Activated gamma-delta T cell treated with anti-CD3 and anti-CD28 coated beads, Interleukin-2, amount 50 U/mL, for 16 hours (primary cell): ENCODE measurements at regions not wholly inside any gene's neighbourhood (a gene's known extent, or its start where the extent isn't known, plus 50 kb on each side); places are given as distances from the start of the nearest gene placed in this dataset.
"Not testable (repeated sequence)": the region's sequence is repeated elsewhere in the genome, so short reads cannot be mapped to it uniquely, and the experiment has no call there.

ENCODE experiments used
- DNase-seq: peaks from one replicate; pipeline ENCODE4 v3.0.0-alpha.2; 2020; ENCODE audit warnings: low read depth

DNA sequence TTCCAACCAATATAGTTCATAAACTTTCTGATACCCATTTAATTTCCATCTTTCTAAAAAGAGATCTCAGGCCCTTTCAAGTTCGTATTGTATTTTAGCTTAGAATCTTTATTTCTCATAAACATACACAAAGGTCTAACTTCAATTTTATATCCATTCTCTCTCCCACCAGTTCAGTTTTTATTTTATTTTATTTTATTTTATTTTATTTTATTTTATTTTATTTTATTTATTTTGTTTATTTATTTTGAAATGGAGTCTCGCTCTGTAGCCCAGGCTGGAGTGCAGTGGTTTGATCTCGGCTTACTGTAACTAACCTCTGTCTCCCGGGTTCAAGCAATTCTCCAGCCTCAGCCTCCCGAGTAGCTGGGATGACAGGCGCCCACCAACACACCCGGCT lies 552.8 kb downstream of the SLITRK5 start:
- DNase-seq: no peak

- DNase-seq: no peak
Measured at GRCh38 chr13:88235441-88235840, 564.3 kb downstream of the SLITRK5 start.

DNA sequence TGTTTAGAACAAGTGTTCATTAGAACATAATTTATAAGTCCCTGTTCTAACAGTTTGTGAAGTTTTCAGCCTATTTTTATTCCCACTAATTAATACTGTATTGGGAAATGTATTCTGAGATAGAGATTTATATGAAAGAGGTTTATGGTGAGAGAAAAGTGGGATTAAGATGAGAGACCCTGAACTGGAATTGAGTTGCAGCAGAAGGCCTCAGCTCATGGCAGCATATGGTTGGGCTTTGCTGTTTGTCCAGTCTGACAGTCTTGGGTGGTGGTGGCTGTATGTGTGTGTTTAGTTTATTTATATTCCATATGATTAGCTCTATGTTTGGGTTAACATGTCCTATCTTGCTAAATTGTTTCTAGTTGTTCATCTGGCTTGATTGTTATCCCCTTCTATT lies 575.1 kb downstream of the SLITRK5 start:
- DNase-seq: no peak

- DNase-seq: no peak
Measured at GRCh38 chr13:88248393-88248792, 577.2 kb downstream of the SLITRK5 start.

GRCh38 chr13:88257706-88258105 lies 586.5 kb downstream of the SLITRK5 start:
- no peak for DNase-seq

DNA sequence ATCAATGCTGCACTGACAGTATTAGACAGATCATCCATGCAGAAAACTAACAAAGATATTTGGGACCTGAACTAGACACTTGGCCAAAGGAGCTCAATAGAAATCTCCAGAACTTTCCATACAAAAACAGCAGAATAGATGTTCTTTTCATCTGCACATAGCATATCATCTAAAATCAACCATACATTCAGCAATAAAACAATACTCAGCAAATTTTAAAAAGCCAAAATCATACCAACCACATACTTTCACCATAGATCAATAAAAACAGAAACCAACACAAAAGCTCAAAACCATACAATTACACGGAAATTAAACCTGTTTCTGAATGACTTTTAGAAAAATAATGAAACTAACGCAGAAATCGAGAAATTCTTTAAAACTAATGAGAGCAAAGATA lies 592.6 kb downstream of the SLITRK5 start:
- no peak for DNase-seq

DNA sequence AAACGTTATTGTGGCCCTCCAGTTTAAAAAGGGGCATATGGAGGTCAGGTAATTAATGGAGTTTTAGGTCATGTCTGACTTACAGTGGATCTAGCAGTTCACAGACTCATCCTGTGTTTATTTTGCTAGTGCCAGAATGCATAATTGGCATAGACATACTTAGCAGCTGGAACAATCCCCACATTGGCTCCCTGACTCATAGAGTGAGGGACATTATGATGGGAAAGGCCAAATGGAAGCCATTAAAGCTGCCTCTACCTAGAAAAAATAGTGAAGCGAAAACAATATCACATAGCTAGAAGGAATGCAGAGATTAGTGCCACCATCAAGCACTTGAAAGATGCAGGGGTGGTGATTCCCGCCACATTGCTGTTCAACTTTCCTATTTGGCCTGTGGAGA lies 610.7 kb downstream of the SLITRK5 start:
- no peak for DNase-seq

DNA sequence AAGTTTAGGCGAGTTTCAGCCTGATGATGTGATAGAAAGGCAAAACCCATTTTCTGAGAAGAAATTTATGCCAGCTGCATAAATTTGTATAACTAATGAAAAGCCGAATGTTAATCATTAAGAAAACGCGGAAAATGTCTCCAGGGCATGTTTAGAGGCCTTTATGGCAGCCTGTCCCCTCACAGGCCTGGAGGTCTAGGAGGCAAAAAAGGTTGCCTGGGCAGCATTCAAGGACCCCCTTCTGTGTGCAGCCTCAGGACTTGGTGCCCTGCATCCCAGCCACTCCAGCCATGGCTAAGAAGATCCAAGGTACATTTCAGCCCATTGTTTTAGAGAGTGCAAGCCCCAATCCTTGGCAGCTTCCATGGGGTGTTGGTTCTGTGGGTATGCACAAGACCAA lies 614.2 kb downstream of the SLITRK5 start:
- no peak for DNase-seq

DNA sequence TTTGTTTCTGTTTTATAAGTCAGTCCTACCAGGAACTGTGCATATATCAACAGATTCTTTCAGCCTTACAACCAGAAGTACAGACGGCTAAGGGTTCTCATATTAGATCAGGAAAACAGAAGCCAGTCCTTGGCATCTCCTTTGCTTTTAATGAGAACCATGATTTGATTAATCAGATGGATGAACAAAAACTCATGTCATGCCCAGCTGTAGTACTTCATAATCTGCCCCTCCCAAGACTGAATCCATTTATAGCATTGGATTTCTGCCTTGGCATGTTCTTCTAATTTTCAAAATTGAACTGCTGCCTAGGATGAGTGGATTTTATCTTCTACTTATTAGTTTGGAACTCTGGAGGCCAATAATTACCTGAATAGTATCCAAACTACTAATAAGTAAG lies 617.2 kb downstream of the SLITRK5 start:
- DNase-seq: no peak

DNA sequence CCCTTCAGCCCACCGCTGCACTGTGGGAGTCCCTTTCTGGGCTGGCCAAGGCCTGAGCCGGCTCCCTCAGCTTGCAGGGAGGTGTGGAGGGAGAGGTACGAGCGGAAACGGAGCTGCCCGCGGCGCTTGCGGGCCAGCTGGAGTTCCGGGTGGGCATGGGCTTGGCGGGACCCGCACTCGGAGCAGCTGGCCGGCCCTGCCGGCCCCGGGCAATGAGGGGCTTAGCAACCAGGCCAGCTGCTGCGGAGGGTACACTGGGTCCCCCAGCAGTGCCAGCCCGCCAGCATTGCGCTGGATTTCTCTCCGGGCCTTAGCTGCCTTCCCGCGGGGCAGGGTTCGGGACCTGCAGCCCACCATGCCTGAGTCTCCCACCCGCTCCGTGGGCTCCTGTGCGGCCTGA lies 620.6 kb downstream of the SLITRK5 start:
- DNase-seq: not testable (repeated sequence)

DNA sequence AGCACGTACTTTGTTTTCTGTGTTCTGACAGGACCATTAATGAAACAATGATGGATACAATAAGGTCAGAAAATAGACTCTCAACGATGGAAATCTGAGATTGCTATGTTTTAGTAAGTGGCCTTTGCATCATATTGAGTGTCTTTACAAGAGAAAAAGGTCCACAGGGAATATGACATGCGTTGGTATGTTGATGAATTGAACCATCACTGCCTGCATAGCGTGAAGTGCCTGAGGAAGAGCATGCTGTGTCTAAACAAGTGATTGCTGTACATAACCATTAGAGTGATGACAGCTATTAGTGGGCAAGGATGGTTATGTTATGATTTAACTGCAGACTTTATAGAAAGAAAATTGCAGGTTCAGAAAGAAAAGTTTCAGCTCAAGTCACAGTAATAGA lies 623.2 kb downstream of the SLITRK5 start:
- no peak for DNase-seq

- no peak for DNase-seq
Measured at GRCh38 chr13:88303157-88303556, 632.0 kb downstream of the SLITRK5 start.

GRCh38 chr13:88303605-88304004 lies 632.4 kb downstream of the SLITRK5 start:
- no peak for DNase-seq

DNA sequence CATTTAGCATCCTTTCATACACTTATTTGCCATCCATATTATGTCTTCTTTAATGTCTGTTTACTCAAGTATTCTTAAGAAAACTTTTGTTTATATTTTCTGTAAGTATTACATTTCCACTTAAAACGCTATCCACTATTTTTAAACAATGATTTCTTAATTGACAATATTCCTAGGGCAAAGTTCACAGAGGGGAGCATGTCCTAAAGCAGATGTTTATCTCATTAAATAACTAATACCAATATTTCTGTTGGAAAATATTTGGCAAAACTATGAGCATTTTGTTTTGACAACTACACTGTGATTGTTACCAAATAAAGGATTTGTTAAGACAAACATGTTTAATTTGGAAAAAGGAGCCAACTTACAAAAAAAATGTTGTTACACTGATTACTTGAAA lies 643.3 kb downstream of the SLITRK5 start:
- no peak for DNase-seq

- DNase-seq: no peak
Measured at GRCh38 chr13:88329066-88329465, 657.9 kb downstream of the SLITRK5 start.

- DNase-seq: no peak
Measured at GRCh38 chr13:88339271-88339741, 668.1 kb downstream of the SLITRK5 start.

DNA sequence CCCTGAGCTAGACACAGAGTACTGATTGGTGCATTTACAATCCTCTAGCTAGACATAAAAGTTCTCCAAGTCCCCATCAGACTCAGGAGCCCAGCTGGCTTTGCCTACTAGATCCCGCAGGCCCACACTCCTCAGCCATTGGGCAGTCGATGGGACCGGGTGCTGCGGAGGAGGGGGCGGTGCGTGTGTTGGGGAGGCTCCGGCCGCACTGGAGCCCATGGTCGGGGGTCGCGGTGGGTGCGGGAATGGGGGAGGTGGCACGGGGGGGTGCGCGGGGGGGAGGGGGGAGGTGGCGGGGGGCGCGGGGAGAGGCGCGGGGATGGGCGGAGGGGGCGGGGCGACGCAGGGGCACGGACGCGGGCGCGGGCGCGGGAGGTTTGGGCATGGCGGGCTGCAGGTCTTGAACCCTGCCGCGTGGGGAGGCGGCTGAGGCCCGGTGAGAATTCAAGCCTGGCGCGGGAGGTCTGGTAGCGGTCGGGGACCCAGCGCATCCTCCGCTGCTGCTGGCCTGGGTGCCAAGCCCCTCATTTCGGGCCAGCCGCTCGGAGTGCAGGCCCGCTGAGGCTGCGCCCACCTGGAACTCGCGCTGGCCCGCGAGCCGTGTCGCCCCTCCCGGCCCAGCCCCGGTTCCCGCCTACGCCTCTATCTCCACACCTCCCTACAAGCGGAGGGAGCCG lies 674.1 kb downstream of the SLITRK5 start:
- no peak for DNase-seq

DNA sequence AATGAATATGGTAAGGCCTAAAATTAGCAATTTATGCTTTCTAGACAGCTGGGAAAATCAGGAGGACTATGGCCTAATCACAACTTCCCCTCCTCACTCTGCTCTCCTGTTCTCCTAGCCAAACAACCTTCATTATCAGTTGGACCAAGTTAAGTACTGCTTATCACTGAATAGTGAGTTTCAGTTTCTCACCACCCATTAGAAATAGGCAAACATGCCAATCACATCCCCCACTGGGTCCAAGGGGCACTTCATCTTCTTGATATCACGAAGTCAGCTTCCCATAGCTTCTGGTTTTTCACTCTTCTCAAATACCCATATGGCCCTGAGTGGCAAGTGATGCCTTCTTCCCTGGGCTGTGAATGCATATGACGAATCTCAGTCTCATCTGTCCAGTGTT lies 689.6 kb downstream of the SLITRK5 start:
- no peak for DNase-seq

- no peak for DNase-seq
Measured at GRCh38 chr13:88369866-88370265, 698.7 kb downstream of the SLITRK5 start.

DNA sequence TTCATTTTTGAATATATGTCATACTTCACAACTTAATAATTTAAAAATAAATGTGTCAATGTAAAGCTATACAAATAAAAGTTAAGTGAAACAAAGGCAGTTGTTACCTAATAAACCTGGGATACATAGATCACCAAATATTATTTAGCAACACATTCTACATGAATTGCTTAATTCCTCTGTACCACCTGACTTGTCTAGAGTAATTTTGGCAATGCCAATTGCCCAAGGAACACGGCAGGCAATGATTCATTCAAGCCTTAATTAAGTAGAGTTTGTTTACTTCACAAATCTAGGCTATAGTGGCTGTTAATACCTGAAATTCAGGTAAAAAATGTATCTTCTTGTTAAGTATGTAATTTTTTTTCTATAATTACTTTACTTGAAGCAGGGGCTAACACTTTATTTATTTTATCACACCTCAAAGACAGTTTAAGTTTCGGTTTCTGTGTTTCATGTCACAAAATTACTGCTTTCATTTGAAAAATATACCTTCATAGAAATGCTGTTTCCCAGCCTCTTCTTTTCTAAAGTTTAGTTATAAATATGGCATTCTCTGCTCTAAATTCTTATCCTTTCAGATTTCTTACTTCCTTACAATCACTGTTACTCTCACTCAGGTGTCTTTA lies 705.7 kb downstream of the SLITRK5 start:
- DNase-seq: no peak

DNA sequence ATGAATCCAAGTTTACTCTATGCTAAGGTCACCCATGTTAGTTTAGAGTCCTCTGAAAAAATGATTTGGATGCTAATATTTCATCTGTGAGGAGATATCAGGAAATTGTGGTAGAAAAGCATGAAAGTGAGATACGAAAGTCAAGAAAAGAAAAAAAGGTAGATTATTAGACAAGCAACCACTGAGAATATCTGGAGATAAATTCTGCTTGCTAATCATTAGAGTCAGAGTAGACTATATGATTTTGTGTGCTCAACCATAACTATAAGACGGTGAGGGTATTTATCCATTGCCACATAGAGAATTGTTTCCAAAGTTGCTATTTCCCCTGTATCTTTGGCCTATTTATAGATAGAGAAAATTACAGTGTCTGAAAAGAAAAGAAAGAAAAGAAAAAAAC lies 706.7 kb downstream of the SLITRK5 start:
- no peak for DNase-seq

GRCh38 chr13:88384542-88384941 lies 713.4 kb downstream of the SLITRK5 start:
- no peak for DNase-seq

DNA sequence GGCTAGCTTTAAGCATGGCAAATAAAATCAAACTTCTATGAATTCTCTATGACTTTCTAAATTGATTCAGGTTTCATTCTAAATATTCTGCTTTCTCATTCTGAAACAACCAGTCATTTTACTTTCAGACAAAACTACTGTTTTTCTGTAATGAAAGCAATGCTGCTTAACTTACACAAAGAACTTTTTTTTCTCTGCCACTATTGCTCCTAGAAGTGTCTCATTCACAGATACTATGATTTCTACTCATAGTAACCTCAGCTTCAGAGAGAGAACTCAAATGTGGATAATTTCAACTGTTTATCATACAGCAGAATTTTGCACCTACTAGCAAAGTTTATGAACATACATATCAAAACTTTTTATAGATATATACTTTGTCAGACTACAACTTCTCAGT lies 724.6 kb downstream of the SLITRK5 start:
- DNase-seq: no peak

DNA sequence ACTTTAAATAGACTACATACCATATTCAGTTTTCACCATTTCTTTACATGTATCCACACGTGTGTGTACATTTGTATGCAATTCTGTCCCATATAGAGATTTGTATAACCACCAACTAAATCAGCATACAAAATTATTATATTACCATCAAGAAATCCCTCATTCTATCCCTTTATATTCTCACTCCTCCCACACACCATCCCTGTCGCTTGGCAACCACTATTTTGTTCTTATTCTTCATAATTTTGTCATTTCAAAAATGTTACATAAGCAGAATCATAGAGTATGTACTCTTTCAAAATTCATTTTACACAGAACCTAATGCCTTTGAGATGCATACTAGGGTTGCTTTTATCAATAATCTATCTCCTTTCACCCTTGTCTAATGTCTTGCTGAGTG lies 740.5 kb downstream of the SLITRK5 start:
- no peak for DNase-seq
